Stomach (tissue), 4 donors: ENCODE measurements at regions not wholly inside any gene's neighbourhood (a gene's known extent, or its start where the extent isn't known, plus 50 kb on each side); places are given as distances from the start of the nearest gene placed in this dataset.

ENCODE experiments used
- EP300 ChIP-seq: sonication (generic); formaldehyde crosslinking; IDR thresholded peaks from one replicate; pipeline ENCODE4 v1.6.1; 2017; ENCODE audit warnings: antibody characterized with exemption
- POLR2A ChIP-seq, 4 donors: fragments of 450-650 bp; IDR thresholded peaks; one replicate each; pipeline ENCODE4 v1.6.1; 2016; ENCODE audit warnings: antibody characterized with exemption in 4 of 4, control low read depth in 2 of 4, mild to moderate bottlenecking in 1 of 4, moderate library complexity in 1 of 4
- POLR2AphosphoS5 ChIP-seq, 3 donors: sonication (generic); formaldehyde crosslinking; IDR thresholded peaks; one replicate each; pipeline ENCODE4 v1.6.1; 2016; ENCODE audit warnings: antibody characterized with exemption in 3 of 3
- TF ChIP-seq, protein P1 (sequence below), 7 experiments: fragments of 450-650 bp in 4 of 7; fragments of 200-600 bp in 3 of 7; sonication (generic) in 3 of 7; IDR thresholded peaks; one replicate each; pipeline ENCODE4 v1.5.1; 2016 to 2019; ENCODE audit warnings: antibody characterized with exemption in 7 of 7, control low read depth in 2 of 7, mild to moderate bottlenecking in 1 of 7

DNA sequence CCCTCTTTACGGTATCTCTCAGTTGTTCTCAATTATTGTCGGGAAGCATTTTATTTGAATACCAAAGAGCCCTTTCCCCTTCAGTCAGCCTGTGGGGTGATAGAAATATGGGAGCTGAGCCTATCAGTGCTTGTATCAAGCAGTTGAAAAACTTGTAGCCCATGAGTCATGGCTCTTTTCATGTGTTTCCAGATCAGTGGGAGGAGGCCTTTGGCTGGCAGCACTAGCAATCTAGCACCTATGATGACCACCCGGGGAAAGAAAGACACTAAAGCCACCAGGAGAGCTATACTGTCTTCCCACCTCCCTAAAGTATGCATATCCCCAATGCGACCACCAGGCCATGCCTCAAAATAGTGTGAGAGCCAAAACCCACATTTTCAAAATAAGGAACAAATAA lies 696.9 kb upstream of the C9orf72 start:
- TF ChIP-seq POLR2A (IDR thresholded peaks at IDR 0.05) (no peak), EP300 (no peak), POLR2AphosphoS5 (IDR thresholded peaks at IDR 0.05) (no peak)
- TF ChIP-seq, protein P1, sequence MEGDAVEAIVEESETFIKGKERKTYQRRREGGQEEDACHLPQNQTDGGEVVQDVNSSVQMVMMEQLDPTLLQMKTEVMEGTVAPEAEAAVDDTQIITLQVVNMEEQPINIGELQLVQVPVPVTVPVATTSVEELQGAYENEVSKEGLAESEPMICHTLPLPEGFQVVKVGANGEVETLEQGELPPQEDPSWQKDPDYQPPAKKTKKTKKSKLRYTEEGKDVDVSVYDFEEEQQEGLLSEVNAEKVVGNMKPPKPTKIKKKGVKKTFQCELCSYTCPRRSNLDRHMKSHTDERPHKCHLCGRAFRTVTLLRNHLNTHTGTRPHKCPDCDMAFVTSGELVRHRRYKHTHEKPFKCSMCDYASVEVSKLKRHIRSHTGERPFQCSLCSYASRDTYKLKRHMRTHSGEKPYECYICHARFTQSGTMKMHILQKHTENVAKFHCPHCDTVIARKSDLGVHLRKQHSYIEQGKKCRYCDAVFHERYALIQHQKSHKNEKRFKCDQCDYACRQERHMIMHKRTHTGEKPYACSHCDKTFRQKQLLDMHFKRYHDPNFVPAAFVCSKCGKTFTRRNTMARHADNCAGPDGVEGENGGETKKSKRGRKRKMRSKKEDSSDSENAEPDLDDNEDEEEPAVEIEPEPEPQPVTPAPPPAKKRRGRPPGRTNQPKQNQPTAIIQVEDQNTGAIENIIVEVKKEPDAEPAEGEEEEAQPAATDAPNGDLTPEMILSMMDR (IDR thresholded peaks at IDR 0.05), result no peak
